GM12891 (cell line): ENCODE measurements at regions not wholly inside any gene's neighbourhood (a gene's known extent, or its start where the extent isn't known, plus 50 kb on each side); places are given as distances from the start of the nearest gene placed in this dataset.
"Not testable (repeated sequence)": the region's sequence is repeated elsewhere in the genome, so short reads cannot be mapped to it uniquely, and the experiment has no call there.

ENCODE experiments used
- DNase-seq: peaks from one replicate; pipeline ENCODE4 v3.0.0; 2011; ENCODE audit warnings: low spot score; ENCODE audit not compliant: insufficient read length
- FAIRE-seq: peaks from 2 replicates; lab custom pipeline; 2011; peaks lifted over from hg19 to GRCh38; lab: Jason Lieb, UNC
- PAX5 ChIP-seq: IDR thresholded peaks from 2 replicates; pipeline ENCODE4 v1.6.1; 2011; ENCODE audit warnings: low read length, moderate library complexity, mild to moderate bottlenecking; ENCODE audit not compliant: insufficient read depth, severe bottlenecking
- POLR2A ChIP-seq: IDR thresholded peaks from 2 replicates; pipeline ENCODE4 v1.6.1; 2011; ENCODE audit warnings: low read depth, low read length, control low read depth
- POLR2AphosphoS5 ChIP-seq: IDR thresholded peaks from 2 replicates; pipeline ENCODE4 v1.6.1; 2011; ENCODE audit warnings: low read depth, low read length, control low read depth
- POU2F2 ChIP-seq: IDR thresholded peaks from 2 replicates; pipeline ENCODE4 v1.6.1; 2011; ENCODE audit warnings: low read depth, mild to moderate bottlenecking, control low read depth, low read length, moderate library complexity
- SPI1 ChIP-seq: IDR thresholded peaks from 2 replicates; pipeline ENCODE4 v1.6.1; 2011; ENCODE audit warnings: low read depth, low read length, control low read depth
- TAF1 ChIP-seq: IDR thresholded peaks from 2 replicates; pipeline ENCODE4 v1.6.1; 2011; ENCODE audit warnings: low read depth, low read length, control low read depth

DNA sequence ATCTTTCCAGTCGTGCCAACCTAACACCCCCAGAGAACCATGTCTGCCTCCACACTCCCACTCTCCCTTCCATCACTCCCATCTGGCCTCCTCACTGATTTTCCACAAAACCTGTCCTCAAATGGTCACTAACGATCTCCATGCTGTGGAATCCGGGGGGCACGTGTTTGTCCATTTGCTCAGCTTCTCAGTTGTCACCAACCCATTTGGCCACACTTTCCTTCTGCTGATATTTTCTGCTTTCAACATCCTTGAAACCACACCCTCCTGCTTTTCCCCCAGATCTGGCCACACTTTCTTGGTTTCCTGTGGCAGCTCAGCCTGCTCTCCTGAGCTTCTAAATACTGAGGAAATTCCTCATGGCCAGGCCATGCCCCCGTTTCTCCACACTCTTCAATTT is 257.2 kb upstream of the NSMCE3 start:
- DNase-seq (no peak), FAIRE-seq (no peak)
- TF ChIP-seq POU2F2 (no peak), TAF1 (no peak), POLR2A (no peak), POLR2AphosphoS5 (no peak), PAX5 (no peak), SPI1 (no peak)

DNA sequence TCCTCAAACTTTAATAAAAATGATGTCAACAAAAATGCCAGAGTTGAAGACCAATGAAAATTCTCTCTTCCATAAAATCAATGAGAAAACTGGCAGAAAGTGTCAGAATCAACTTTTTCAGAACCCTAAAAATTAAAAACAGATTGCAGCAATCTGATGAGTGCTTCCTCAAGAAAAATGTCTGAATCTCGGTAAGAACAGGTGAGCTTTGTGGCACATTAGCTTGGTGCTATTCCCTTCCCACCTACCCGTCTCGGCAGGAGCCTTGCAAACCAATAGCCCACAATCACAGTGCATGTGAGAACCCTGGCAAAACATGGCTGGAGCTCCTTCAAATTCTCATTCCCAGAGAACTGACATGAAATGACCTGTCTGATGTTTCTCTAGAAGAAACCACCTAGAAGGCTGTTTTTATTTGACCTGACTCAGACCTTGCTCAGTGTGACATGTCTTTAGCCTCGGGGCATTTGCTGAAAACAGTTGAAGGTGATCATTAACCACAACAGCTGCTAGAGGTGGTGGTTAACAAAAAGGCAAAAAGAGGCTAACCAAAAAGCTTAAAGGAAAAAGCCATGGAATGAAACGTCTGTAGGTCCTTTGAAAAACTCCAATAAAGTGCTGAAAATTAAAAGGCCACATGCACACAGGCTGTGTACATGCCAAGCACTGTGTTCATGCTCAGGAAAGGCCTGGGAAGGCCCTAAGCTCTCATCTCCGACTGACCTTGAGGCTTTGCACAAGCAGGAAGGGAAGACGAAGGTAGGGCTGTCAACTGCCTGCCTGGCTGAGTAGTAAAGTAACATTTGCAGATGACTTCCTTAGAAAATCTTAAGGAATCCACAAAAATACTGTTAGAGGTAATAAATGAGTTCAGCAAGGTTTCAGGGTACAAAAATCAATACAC is 253.0 kb upstream of the NSMCE3 start:
- no peak for TF ChIP-seq TAF1
- DNase-seq: no peak
- FAIRE-seq: no peak

DNA sequence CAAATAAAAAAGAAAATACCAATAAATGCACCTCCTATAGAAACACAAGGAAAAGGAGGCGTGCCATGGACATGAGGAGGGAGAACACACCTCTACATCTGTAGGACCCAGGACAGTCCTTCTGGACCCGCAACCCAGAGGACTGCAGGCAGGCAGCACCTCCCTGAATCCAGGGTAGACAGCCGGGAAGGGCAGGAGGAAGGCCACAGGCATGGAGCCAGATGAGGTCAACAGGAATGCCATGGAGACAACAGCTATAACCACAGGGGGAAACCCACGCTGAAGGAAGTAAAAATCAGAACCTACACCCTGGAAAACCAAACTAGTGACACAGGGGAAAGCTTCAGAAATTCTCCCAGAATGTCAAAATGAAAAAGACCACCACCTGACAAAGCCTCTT is 248.8 kb upstream of the NSMCE3 start:
- TF ChIP-seq TAF1: no peak
- TF ChIP-seq POLR2A: no peak
- TF ChIP-seq SPI1: no peak
- TF ChIP-seq POU2F2: no peak
- no peak for FAIRE-seq
- no peak for DNase-seq

DNA sequence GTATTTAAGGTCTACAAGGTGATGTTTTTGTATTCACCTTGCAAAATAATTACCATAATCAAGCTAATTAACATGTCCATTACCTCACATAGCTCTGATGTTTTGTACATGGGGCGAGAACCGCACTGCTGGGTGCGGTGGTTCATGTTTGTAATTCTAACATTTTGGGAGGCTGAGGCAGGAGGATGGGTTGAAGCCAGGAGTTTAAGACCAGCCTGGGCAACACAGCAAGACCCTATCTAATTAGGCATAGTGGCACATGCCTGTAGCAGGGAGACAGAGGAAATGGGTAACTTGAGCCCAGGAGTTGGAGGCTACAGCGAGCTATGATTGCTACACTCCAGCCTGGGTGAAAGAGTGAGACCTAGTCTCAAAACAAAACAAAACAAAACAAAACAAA is 248.2 kb upstream of the NSMCE3 start:
- no peak for FAIRE-seq
- TF ChIP-seq SPI1 (no peak), POLR2A (no peak), POLR2AphosphoS5 (no peak), TAF1 (no peak), POU2F2 (no peak)
- no peak for DNase-seq

DNA sequence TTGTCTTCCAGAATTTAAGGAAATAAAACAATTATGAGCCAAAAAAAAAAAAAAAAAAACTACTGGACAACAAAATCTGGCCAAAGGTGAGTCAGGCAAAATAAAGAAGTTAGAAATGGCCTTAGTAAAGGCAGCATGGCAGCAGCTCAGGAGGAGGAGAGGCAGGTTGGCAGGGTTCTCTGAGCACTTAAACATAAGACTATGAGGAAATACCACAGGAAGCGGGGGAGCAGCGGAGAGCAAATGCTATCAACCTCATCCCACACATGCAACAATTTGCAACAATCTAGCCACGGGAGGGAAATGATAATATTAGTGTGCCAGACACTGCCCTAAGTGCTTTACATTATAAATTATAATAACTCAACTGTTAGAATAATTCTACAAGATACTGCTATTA is 247.3 kb upstream of the NSMCE3 start:
- FAIRE-seq: no peak
- no peak for DNase-seq
- no peak for TF ChIP-seq POU2F2
- no peak for TF ChIP-seq POLR2AphosphoS5
- TF ChIP-seq SPI1: no peak
- TF ChIP-seq PAX5: no peak
- no peak for TF ChIP-seq POLR2A
- TF ChIP-seq TAF1: no peak

DNA sequence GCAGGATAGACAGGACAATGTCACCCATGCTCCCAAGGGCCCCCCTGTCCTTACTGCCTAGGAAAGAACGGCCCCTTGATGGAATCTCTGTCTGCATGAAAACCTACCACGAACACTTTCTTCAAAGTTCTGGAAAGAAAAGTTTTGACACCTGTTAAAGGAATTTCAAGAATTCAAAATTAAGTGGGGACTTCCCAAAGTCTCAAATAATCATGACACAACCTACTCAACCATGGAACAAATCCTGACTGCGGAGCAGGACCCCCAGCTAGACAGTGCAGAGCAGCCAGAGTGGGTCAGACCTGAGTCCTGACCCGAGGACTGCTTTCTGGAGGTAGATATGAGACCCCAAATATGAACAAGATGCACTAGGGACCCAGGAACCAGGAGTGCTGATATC is 245.3 kb upstream of the NSMCE3 start:
- DNase-seq (no peak), FAIRE-seq (no peak)
- TF ChIP-seq PAX5: no peak
- TF ChIP-seq POLR2AphosphoS5: no peak
- TF ChIP-seq SPI1: no peak
- TF ChIP-seq POU2F2: no peak
- TF ChIP-seq POLR2A: no peak
- no peak for TF ChIP-seq TAF1

DNA sequence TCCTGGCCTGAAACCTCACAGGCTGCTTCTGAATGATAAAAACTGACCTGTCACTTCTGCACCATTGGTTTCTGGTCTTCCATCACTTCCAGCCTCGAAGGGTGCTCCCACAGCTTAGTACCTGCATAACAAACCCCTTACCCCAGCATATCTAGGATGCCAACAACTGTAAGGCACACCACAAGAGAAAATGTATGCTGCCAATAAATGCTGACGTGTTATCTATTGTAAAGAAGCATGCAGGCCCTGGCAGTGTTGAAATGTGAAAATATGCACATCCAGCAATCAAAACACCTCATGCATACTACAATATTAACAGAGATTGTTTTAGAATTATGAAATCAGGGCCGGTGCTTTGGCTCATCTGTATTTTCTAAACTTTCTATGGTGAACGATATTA is 242.0 kb upstream of the NSMCE3 start:
- DNase-seq (no peak), FAIRE-seq (no peak)
- no peak for TF ChIP-seq POLR2AphosphoS5
- no peak for TF ChIP-seq POU2F2
- no peak for TF ChIP-seq POLR2A
- TF ChIP-seq PAX5: no peak
- no peak for TF ChIP-seq TAF1
- TF ChIP-seq SPI1: no peak

DNA sequence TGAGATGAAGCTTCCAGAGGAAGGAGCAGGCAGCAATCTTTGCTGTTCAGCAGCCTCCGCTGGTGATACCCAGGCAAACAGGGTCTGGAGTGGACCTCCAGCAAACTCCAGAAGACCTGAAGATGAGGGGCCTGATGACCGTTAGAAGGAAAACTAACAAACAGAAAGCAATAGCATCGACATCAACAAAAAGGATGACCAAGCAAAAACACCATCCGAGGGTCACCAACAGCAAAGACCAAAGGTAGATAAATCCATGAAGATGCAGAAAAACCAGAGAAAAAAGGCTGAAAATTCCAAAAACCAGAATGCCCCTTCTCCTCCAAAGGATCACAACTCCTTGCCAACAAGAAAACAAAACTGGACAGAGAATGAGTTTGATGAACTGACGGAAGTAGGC is 235.9 kb upstream of the NSMCE3 start:
- not testable (repeated sequence) for DNase-seq, FAIRE-seq

DNA sequence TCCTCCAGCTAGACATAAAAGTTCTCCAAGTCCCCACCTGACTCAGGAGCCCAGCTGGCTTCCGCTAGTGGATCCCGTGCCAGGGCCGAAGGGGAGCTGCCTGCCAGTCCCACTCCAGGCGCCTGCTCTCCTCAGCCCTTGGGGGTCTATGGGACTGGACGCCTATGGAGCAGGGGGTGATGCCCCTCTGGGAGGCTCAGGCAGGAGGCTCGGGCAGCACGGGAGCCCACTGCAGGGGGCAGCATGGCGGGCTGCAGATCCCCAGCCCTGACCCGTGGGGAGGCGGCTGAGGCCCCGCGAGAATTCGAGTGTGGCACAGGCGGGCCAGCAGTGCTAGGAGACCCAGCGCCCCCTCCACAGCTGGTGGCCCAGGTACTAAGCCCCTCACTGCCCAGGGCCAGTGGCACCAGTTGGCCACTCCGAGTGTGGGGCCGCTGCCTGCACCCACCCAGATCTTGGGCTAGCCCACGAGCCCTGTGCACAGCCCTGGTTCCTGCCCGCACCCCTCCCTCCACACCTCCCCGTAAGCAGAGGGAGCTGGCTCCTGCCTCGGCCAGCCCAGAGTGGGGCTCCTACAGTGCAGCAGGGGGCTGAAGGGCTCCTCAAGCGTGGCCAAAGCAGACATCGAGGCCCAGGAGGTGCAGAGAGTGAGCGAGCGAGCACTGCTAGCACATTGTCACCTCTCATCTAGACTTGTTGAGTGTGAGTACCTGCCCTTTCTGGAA is 221.3 kb upstream of the NSMCE3 start:
- DNase-seq (no peak), FAIRE-seq (no peak)
- no peak for TF ChIP-seq POLR2AphosphoS5
- TF ChIP-seq TAF1: no peak
- TF ChIP-seq POU2F2: no peak
- no peak for TF ChIP-seq SPI1
- no peak for TF ChIP-seq POLR2A
- TF ChIP-seq PAX5: no peak

DNA sequence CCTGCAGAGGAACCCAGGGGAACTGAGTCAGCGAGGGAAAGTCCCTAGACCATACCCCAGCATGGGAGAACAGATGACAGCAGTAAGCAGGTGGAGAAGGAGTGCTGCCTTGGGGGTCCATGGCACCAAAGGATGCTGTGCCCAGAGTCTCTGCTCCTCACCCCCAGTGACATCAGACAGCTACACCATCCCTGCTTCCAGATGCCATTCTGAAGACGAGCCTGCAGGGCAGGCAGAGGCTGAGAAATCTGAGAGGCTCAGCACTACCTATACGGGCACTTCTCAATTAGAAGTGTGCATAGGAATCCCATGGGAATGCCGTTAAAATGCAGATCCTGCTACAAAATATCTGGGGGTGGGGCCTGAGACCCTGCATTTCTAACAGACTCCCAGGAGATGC is 211.3 kb upstream of the NSMCE3 start:
- FAIRE-seq (no peak), DNase-seq (no peak)
- TF ChIP-seq POLR2A: no peak
- no peak for TF ChIP-seq SPI1
- TF ChIP-seq PAX5: no peak
- TF ChIP-seq POU2F2: no peak
- no peak for TF ChIP-seq POLR2AphosphoS5
- no peak for TF ChIP-seq TAF1

DNA sequence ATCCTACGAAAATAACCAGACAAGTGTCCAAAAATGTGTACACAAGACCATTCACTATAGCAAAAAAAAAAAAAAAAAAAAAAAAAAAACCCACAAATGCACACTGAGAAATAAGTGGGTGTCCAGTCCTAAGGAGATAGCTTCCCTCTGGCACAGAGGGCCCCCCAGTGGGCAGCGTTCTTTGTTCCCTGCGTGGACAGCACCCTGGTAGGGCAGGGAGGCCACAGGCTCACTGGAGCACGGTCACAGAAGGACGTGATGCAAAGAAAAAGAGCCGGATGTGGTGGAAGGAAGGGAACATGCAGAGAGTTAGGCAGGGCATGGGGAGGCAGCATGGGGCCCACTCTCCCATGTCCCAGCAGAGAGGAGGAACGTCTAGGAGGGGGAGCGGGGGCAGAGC is 210.7 kb upstream of the NSMCE3 start:
- no peak for TF ChIP-seq POLR2AphosphoS5
- DNase-seq (no peak), FAIRE-seq (no peak)
